ENCODE measurements at regions not wholly inside any gene's neighbourhood (a gene's known extent, or its start where the extent isn't known, plus 50 kb on each side); places are given as distances from the start of the nearest gene placed in this dataset.

DNA sequence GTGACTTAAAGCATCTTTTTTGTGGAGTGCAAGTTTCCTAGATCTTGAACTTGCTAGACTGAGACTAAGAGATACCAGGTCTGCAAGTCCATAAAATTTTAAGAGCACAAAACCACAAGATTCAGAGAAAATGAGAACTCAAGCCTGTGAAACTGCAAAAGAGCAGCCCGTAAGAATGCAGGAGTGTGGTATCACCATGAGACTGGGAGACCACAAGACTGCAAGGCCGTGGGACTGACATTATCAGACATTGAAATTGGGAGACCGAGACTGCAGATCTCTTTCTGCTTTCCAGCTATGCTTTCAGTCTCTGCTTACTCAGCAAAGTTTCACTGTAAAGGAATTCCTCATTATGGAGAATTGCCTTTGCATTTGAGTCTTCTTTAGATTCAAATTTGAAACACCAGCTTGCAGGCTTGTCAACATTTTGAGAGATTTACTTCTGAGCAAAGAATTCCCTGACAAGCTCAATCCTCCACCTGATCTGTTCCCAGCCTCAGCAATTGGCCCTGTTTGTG, 621.2 kb downstream of the KCNA4 start:
- no peak for TF ChIP-seq POLR2AphosphoS5 (IDR thresholded peaks at IDR 0.05; ENCODE audit: low read depth, low read length)
- no peak for TF ChIP-seq PAX5 (IDR thresholded peaks at IDR 0.05; ENCODE audit: insufficient read depth, low read length, severe bottlenecking)
- TF ChIP-seq TAF1 (IDR thresholded peaks at IDR 0.05; ENCODE audit: low read depth, low read length), result no peak
- no peak for TF ChIP-seq POLR2A (IDR thresholded peaks at IDR 0.05; ENCODE audit: low read depth, low read length)
- no peak for TF ChIP-seq SPI1 (IDR thresholded peaks at IDR 0.05; ENCODE audit: low read depth, low read length)
- TF ChIP-seq POU2F2 (IDR thresholded peaks at IDR 0.05; ENCODE audit: low read depth, low read length), result no peak
- FAIRE-seq (no peak), DNase-seq (ENCODE audit: insufficient read length, low spot score) (no peak)

DNA sequence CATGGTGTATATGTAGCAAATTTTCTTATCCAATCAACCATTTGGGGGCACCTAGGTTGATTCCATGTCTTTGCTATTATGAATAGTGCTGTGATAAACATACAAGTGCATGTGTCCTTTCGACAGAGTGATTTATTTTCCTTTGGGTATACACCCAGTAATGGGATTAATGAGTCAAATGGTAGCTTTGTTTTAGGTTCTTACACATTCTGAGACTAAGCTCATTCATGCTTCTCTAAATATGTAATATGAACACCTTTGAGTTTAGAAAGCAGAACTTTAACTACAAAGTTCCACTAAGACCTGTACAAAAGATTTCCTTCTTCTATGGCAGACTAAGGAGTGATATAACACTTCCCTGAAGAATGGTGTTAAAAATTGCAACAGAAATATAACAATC, 627.0 kb downstream of the KCNA4 start:
- no peak for TF ChIP-seq POLR2A (IDR thresholded peaks at IDR 0.05; ENCODE audit: low read depth, low read length)
- TF ChIP-seq PAX5 (IDR thresholded peaks at IDR 0.05; ENCODE audit: insufficient read depth, low read length, severe bottlenecking), result no peak
- TF ChIP-seq POLR2AphosphoS5 (IDR thresholded peaks at IDR 0.05; ENCODE audit: low read depth, low read length), result no peak
- no peak for TF ChIP-seq SPI1 (IDR thresholded peaks at IDR 0.05; ENCODE audit: low read depth, low read length)
- no peak for TF ChIP-seq POU2F2 (IDR thresholded peaks at IDR 0.05; ENCODE audit: low read depth, low read length)
- no peak for TF ChIP-seq TAF1 (IDR thresholded peaks at IDR 0.05; ENCODE audit: low read depth, low read length)

GRCh38 chr11:29373725-29374124, 643.1 kb downstream of the KCNA4 start:
- FAIRE-seq, result no peak
- no peak for DNase-seq (ENCODE audit: insufficient read length, low spot score)
- no peak for TF ChIP-seq POU2F2 (IDR thresholded peaks at IDR 0.05; ENCODE audit: low read depth, low read length)
- no peak for TF ChIP-seq PAX5 (IDR thresholded peaks at IDR 0.05; ENCODE audit: insufficient read depth, low read length, severe bottlenecking)
- no peak for TF ChIP-seq POLR2A (IDR thresholded peaks at IDR 0.05; ENCODE audit: low read depth, low read length)
- no peak for TF ChIP-seq TAF1 (IDR thresholded peaks at IDR 0.05; ENCODE audit: low read depth, low read length)
- TF ChIP-seq POLR2AphosphoS5 (IDR thresholded peaks at IDR 0.05; ENCODE audit: low read depth, low read length), result no peak
- no peak for TF ChIP-seq SPI1 (IDR thresholded peaks at IDR 0.05; ENCODE audit: low read depth, low read length)

More for the DNA sequence above, 627.0 kb downstream of the KCNA4 start:
- DNase-seq (ENCODE audit: insufficient read length, low spot score), result no peak
- peak; percentile 23 for FAIRE-seq

- TF ChIP-seq TAF1 (IDR thresholded peaks at IDR 0.05; ENCODE audit: low read depth, low read length) (no peak), SPI1 (IDR thresholded peaks at IDR 0.05; ENCODE audit: low read depth, low read length) (no peak), POLR2AphosphoS5 (IDR thresholded peaks at IDR 0.05; ENCODE audit: low read depth, low read length) (no peak), PAX5 (IDR thresholded peaks at IDR 0.05; ENCODE audit: insufficient read depth, low read length, severe bottlenecking) (no peak), POLR2A (IDR thresholded peaks at IDR 0.05; ENCODE audit: low read depth, low read length) (no peak), POU2F2 (IDR thresholded peaks at IDR 0.05; ENCODE audit: low read depth, low read length) (no peak)
- FAIRE-seq (no peak), DNase-seq (ENCODE audit: insufficient read length, low spot score) (no peak)
Observed at GRCh38 chr11:29368126-29368525, 648.7 kb downstream of the KCNA4 start.

DNA sequence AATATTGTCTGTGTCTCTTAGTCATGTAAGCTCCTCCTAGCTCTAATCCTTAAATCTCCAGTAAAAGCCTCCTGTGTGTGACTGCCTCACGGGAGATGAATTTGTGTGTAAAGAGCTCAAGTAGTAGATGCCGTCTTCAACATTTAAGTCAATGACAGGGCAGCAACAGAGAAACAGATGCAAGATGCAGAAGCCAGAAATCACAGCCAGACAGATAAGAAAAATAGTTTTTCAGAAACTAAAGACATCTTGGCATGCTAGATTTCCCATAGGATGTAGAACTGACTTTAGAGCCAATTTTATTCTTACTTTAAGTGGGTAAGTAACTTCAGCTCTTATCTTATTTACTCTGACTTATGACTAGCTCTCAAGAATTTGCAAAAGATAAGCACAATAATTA, 652.8 kb downstream of the KCNA4 start:
- FAIRE-seq (no peak), DNase-seq (ENCODE audit: insufficient read length, low spot score) (no peak)
- TF ChIP-seq SPI1 (IDR thresholded peaks at IDR 0.05; ENCODE audit: low read depth, low read length) (no peak), POU2F2 (IDR thresholded peaks at IDR 0.05; ENCODE audit: low read depth, low read length) (no peak), POLR2AphosphoS5 (IDR thresholded peaks at IDR 0.05; ENCODE audit: low read depth, low read length) (no peak), TAF1 (IDR thresholded peaks at IDR 0.05; ENCODE audit: low read depth, low read length) (no peak), PAX5 (IDR thresholded peaks at IDR 0.05; ENCODE audit: insufficient read depth, low read length, severe bottlenecking) (no peak), POLR2A (IDR thresholded peaks at IDR 0.05; ENCODE audit: low read depth, low read length) (no peak)

- DNase-seq (ENCODE audit: insufficient read length, low spot score) (no peak), FAIRE-seq (no peak)
- no peak for TF ChIP-seq PAX5 (IDR thresholded peaks at IDR 0.05; ENCODE audit: insufficient read depth, low read length, severe bottlenecking)
- no peak for TF ChIP-seq POLR2A (IDR thresholded peaks at IDR 0.05; ENCODE audit: low read depth, low read length)
- TF ChIP-seq TAF1 (IDR thresholded peaks at IDR 0.05; ENCODE audit: low read depth, low read length), result no peak
- no peak for TF ChIP-seq POU2F2 (IDR thresholded peaks at IDR 0.05; ENCODE audit: low read depth, low read length)
- TF ChIP-seq POLR2AphosphoS5 (IDR thresholded peaks at IDR 0.05; ENCODE audit: low read depth, low read length), result no peak
Observed at GRCh38 chr11:29361369-29361768, 655.5 kb downstream of the KCNA4 start.

- FAIRE-seq (no peak), DNase-seq (ENCODE audit: insufficient read length, low spot score) (no peak)
- TF ChIP-seq TAF1 (IDR thresholded peaks at IDR 0.05; ENCODE audit: low read depth, low read length) (no peak), POU2F2 (IDR thresholded peaks at IDR 0.05; ENCODE audit: low read depth, low read length) (no peak), PAX5 (IDR thresholded peaks at IDR 0.05; ENCODE audit: insufficient read depth, low read length, severe bottlenecking) (no peak), POLR2A (IDR thresholded peaks at IDR 0.05; ENCODE audit: low read depth, low read length) (no peak), SPI1 (IDR thresholded peaks at IDR 0.05; ENCODE audit: low read depth, low read length) (no peak), POLR2AphosphoS5 (IDR thresholded peaks at IDR 0.05; ENCODE audit: low read depth, low read length) (no peak)
Observed at GRCh38 chr11:29353833-29354232, 663.0 kb downstream of the KCNA4 start.

GRCh38 chr11:29352273-29352795, 664.5 kb downstream of the KCNA4 start:
- DNase-seq (ENCODE audit: insufficient read length, low spot score), result no peak
- FAIRE-seq, result no peak
- TF ChIP-seq POLR2AphosphoS5 (IDR thresholded peaks at IDR 0.05; ENCODE audit: low read depth, low read length), result no peak
- no peak for TF ChIP-seq TAF1 (IDR thresholded peaks at IDR 0.05; ENCODE audit: low read depth, low read length)
- TF ChIP-seq POLR2A (IDR thresholded peaks at IDR 0.05; ENCODE audit: low read depth, low read length), result no peak
- no peak for TF ChIP-seq POU2F2 (IDR thresholded peaks at IDR 0.05; ENCODE audit: low read depth, low read length)
- TF ChIP-seq SPI1 (IDR thresholded peaks at IDR 0.05; ENCODE audit: low read depth, low read length), result no peak
- TF ChIP-seq PAX5 (IDR thresholded peaks at IDR 0.05; ENCODE audit: insufficient read depth, low read length, severe bottlenecking), result no peak

DNA sequence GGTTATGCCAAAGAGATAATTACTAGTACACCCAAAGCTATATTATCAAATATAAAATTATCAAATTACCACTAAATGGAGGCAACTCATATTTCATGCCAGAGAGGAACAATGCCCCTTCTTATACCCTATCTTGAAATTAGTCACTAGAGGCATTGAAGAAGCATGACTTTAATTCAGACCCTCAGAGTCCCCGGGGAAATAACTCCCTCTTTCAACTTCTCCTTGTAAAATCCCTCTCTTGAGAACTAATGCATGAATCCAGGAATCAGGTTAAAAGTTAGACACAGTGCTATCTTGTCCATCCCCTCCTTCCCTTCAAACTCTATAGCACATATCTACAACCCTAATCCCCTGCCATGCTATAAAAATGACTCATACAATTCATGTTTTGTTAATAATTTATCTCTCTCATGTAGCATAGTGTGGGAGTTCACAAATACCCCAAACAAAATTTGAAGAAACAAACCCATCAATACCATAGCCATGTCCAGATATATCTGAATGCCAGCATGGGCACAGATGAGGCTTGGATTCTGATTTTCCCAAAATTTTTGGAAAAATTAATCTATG, 665.4 kb downstream of the KCNA4 start:
- no peak for FAIRE-seq

More for the DNA sequence above, 665.4 kb downstream of the KCNA4 start:
- TF ChIP-seq TAF1 (IDR thresholded peaks at IDR 0.05; ENCODE audit: low read depth, low read length), result no peak
- TF ChIP-seq POU2F2 (IDR thresholded peaks at IDR 0.05; ENCODE audit: low read depth, low read length), result no peak
- no peak for TF ChIP-seq POLR2A (IDR thresholded peaks at IDR 0.05; ENCODE audit: low read depth, low read length)
- no peak for TF ChIP-seq SPI1 (IDR thresholded peaks at IDR 0.05; ENCODE audit: low read depth, low read length)
- no peak for TF ChIP-seq PAX5 (IDR thresholded peaks at IDR 0.05; ENCODE audit: insufficient read depth, low read length, severe bottlenecking)
- TF ChIP-seq POLR2AphosphoS5 (IDR thresholded peaks at IDR 0.05; ENCODE audit: low read depth, low read length), result no peak
- no peak for DNase-seq (ENCODE audit: insufficient read length, low spot score)
